Caco-2 (cell line): ENCODE measurements at regions not wholly inside any gene's neighbourhood (a gene's known extent, or its start where the extent isn't known, plus 50 kb on each side); places are given as distances from the start of the nearest gene placed in this dataset.
"Not testable (repeated sequence)": the region's sequence is repeated elsewhere in the genome, so short reads cannot be mapped to it uniquely, and the experiment has no call there.

ENCODE experiments used
- BruUV-seq: library from RNA; stranded (reverse); fragments of 400-500 nt; replicated peaks from 2 replicates; lab custom pipeline; 2021; lab: Mats Ljungman, UMichigan
- CTCF ChIA-PET: fragments of 300-600 bp; sonication (Branson Sonifier 250); formaldehyde crosslinking; loops from one replicate; lab custom pipeline; 2022; ENCODE audit warnings: antibody characterized with exemption; lab: Charles Lee
- POLR2A ChIA-PET: fragments of 300-600 bp; sonication (Branson Sonifier 250); formaldehyde crosslinking; loops from one replicate; lab custom pipeline; 2022; ENCODE audit warnings: antibody characterized with exemption; lab: Charles Lee
- DNase-seq, 2 experiments: peaks; one replicate each; pipeline versions ENCODE4 v3.0.0 to v3.0.0-alpha.2; 2020 to 2022
- H3K27me3 ChIP-seq: replicated peaks from 2 replicates; pipeline ENCODE4 v1.6.0; 2011; ENCODE audit warnings: low read length; ENCODE audit not compliant: control insufficient read depth, insufficient read depth
- H3K36me3 ChIP-seq: 2 replicates; pipeline ENCODE4 v1.5.1; 2011; ENCODE audit warnings: low read length; ENCODE audit not compliant: control insufficient read depth, insufficient read depth
- H3K4me1 ChIP-seq: fragments of 250-450 bp; sonication (Bioruptor Pico); 2 replicates; pipeline ENCODE4 v1.5.1; 2020; ENCODE audit warnings: mild to moderate bottlenecking
- H3K4me3 ChIP-seq: 2 replicates; pipeline ENCODE4 v1.5.1; 2011; ENCODE audit warnings: low read depth, mild to moderate bottlenecking, control low read depth, low read length
- H3K9me3 ChIP-seq: fragments of 250-450 bp; sonication (Bioruptor Pico); 2 replicates; pipeline ENCODE4 v1.5.1; 2020; ENCODE audit warnings: mild to moderate bottlenecking, moderate library complexity
- H3K27ac Mint-ChIP-seq: one replicate; pipeline ENCODE4 v1.8.0; 2022; ENCODE audit warnings: mixed read lengths; ENCODE audit not compliant: unreplicated experiment
- H3K27me3 Mint-ChIP-seq: one replicate; pipeline ENCODE4 v1.8.0; 2022; ENCODE audit warnings: mixed read lengths; ENCODE audit not compliant: insufficient read depth, unreplicated experiment
- H3K36me3 Mint-ChIP-seq: one replicate; pipeline ENCODE4 v1.8.0; 2022; ENCODE audit warnings: mild to moderate bottlenecking, mixed read lengths; ENCODE audit not compliant: insufficient read depth, unreplicated experiment
- H3K4me1 Mint-ChIP-seq: one replicate; pipeline ENCODE4 v1.8.0; 2022; ENCODE audit warnings: low read depth, mixed read lengths; ENCODE audit not compliant: unreplicated experiment
- H3K4me3 Mint-ChIP-seq: one replicate; pipeline ENCODE4 v1.8.0; 2022; ENCODE audit warnings: mild to moderate bottlenecking, moderate library complexity, mixed read lengths; ENCODE audit not compliant: unreplicated experiment
- H3K9me3 Mint-ChIP-seq: one replicate; pipeline ENCODE4 v1.8.0; 2022; ENCODE audit warnings: mixed read lengths; ENCODE audit not compliant: unreplicated experiment
- CTCF ChIP-seq, 2 experiments: fragments of 200-600 bp in 1 of 2; IDR thresholded peaks; 1 replicate in 1 of 2; 2 replicates in 1 of 2; pipeline versions ENCODE4 v1.5.1 to v1.8.0; 2011 to 2022; ENCODE audit warnings: antibody characterized with exemption in 1 of 2, control low read depth in 1 of 2, inconsistent platforms in 1 of 2, low read depth in 1 of 2, low read length in 1 of 2, mild to moderate bottlenecking in 1 of 2, moderate library complexity in 1 of 2; ENCODE audit not compliant: insufficient read depth in 1 of 2, severe bottlenecking in 1 of 2, unreplicated experiment in 1 of 2
- intact Hi-C: fragments of 100-400 bp; cut with micrococcal nuclease; formaldehyde crosslinking; loops from one replicate; pipeline ENCODE4 v1.10.0; 2022; ENCODE audit not compliant: unreplicated experiment

- Histone ChIP-seq H3K36me3 (no peaks in the 10 kb centered on the region), H3K9me3 (no peaks in the 10 kb centered on the region; the same call in 1 of the 2 replicates), H3K27me3 (no peaks in the 10 kb centered on the region), H3K4me3 (no peak overlapping the region), H3K4me1 (no peaks in the 10 kb centered on the region)
- H3K27ac Mint-ChIP-seq = no peak overlapping the region
- H3K9me3 Mint-ChIP-seq = peaks cover 24% of the 10 kb centered on the region
- no peaks in the 10 kb centered on the region for H3K36me3 Mint-ChIP-seq
- ChIA-PET CTCF (no interaction called here), POLR2A (no interaction called here)
- DNase-seq = no peak
- BruUV-seq = no TSS peak
- TF ChIP-seq CTCF (IDR thresholded peaks at IDR 0.05; ENCODE audit: insufficient read depth in 1 of 2, low read depth in 1 of 2, low read length in 1 of 2, severe bottlenecking in 1 of 2, unreplicated experiment in 1 of 2) = no peak
- intact Hi-C loops = no loop called here
- no peak overlapping the region for H3K4me3 Mint-ChIP-seq
- no peaks in the 10 kb centered on the region for H3K27me3 Mint-ChIP-seq
- no peaks in the 10 kb centered on the region for H3K4me1 Mint-ChIP-seq
These were observed 173.7 kb downstream of the PHF2 start for GRCh38 chr9:93750045-93750444.

- H3K27me3 ChIP-seq, CTCF ChIA-PET, H3K36me3 Mint-ChIP-seq, H3K4me3 Mint-ChIP-seq, H3K4me1 Mint-ChIP-seq, POLR2A ChIA-PET, H3K4me1 ChIP-seq, intact Hi-C loops, BruUV-seq, H3K27ac Mint-ChIP-seq, H3K4me3 ChIP-seq, DNase-seq, H3K36me3 ChIP-seq, H3K27me3 Mint-ChIP-seq, H3K9me3 ChIP-seq: not testable (repeated sequence)
- peaks cover 24% of the 10 kb centered on the region for H3K9me3 Mint-ChIP-seq
These were observed 172.4 kb downstream of the PHF2 start for GRCh38 chr9:93748827-93749226.

GRCh38 chr9:93731963-93732362 lies 155.6 kb downstream of the PHF2 start:
- ChIA-PET POLR2A (no interaction called here), CTCF (no interaction called here)
- H3K36me3 Mint-ChIP-seq = no peaks in the 10 kb centered on the region
- Histone ChIP-seq H3K9me3 (no peaks in the 10 kb centered on the region), H3K36me3 (no peaks in the 10 kb centered on the region), H3K27me3 (no peaks in the 10 kb centered on the region), H3K4me1 (no peaks in the 10 kb centered on the region), H3K4me3 (no peak overlapping the region)
- no peaks in the 10 kb centered on the region for H3K4me1 Mint-ChIP-seq
- H3K9me3 Mint-ChIP-seq = no peaks in the 10 kb centered on the region
- H3K4me3 Mint-ChIP-seq = no peak overlapping the region
- H3K27me3 Mint-ChIP-seq = no peaks in the 10 kb centered on the region
- TF ChIP-seq CTCF (IDR thresholded peaks at IDR 0.05; ENCODE audit: insufficient read depth in 1 of 2, low read depth in 1 of 2, low read length in 1 of 2, severe bottlenecking in 1 of 2, unreplicated experiment in 1 of 2) = no peak
- DNase-seq = no peak
- BruUV-seq = no TSS peak
- intact Hi-C loops = no loop called here
- no peak overlapping the region for H3K27ac Mint-ChIP-seq

GRCh38 chr9:93730648-93731047 lies 154.3 kb downstream of the PHF2 start:
- no peak for TF ChIP-seq CTCF (IDR thresholded peaks at IDR 0.05; ENCODE audit: insufficient read depth in 1 of 2, low read depth in 1 of 2, low read length in 1 of 2, severe bottlenecking in 1 of 2, unreplicated experiment in 1 of 2)
- DNase-seq = no peak
- H3K4me1 Mint-ChIP-seq = no peaks in the 10 kb centered on the region
- no peaks in the 10 kb centered on the region for H3K36me3 Mint-ChIP-seq
- no peak overlapping the region for H3K27ac Mint-ChIP-seq
- H3K27me3 ChIP-seq = no peaks in the 10 kb centered on the region
- no TSS peak for BruUV-seq
- H3K9me3 Mint-ChIP-seq = no peaks in the 10 kb centered on the region
- no peak overlapping the region for H3K4me3 ChIP-seq
- CTCF ChIA-PET = no interaction called here
- no peaks in the 10 kb centered on the region for H3K36me3 ChIP-seq
- intact Hi-C loops = no loop called here
- H3K9me3 ChIP-seq = no peaks in the 10 kb centered on the region
- H3K27me3 Mint-ChIP-seq = peaks cover 2% of the 10 kb centered on the region
- POLR2A ChIA-PET = no interaction called here
- H3K4me3 Mint-ChIP-seq = no peak overlapping the region
- H3K4me1 ChIP-seq = no peaks in the 10 kb centered on the region
